Cardiac muscle cell (in vitro differentiated cells and primary cell): ENCODE measurements at regions not wholly inside any gene's neighbourhood (a gene's known extent, or its start where the extent isn't known, plus 50 kb on each side); places are given as distances from the start of the nearest gene placed in this dataset.

Experiments
- DNase-seq, 2 donors: peaks; one replicate each; pipeline versions ENCODE4 v3.0.0 to v3.0.0-alpha.2; 2010 to 2017; ENCODE audit warnings: low read depth in 1 of 2, low spot score in 1 of 2
- H3K27ac ChIP-seq: fragments of 200-600 bp; sonication (generic); 2 replicates; pipeline ENCODE4 v1.5.1; 2016
- H3K27me3 ChIP-seq: fragments of 200-600 bp; sonication (generic); 2 replicates; pipeline ENCODE4 v1.6.0; 2016; ENCODE audit warnings: control low read depth
- H3K36me3 ChIP-seq: fragments of 200-600 bp; sonication (generic); 2 replicates; pipeline ENCODE4 v1.5.1; 2016; ENCODE audit warnings: control low read depth
- H3K4me1 ChIP-seq: fragments of 200-600 bp; sonication (generic); 2 replicates; pipeline ENCODE4 v1.8.1; 2017; ENCODE audit warnings: low read depth, mild to moderate bottlenecking, mixed run types
- H3K4me3 ChIP-seq: fragments of 200-600 bp; sonication (generic); 2 replicates; pipeline ENCODE4 v1.5.1; 2016; ENCODE audit warnings: mild to moderate bottlenecking
- H3K9me3 ChIP-seq: fragments of 200-600 bp; sonication (generic); 2 replicates; pipeline ENCODE4 v1.5.1; 2017; ENCODE audit warnings: low read depth, mild to moderate bottlenecking, control low read depth
- CTCF ChIP-seq: IDR thresholded peaks from 2 replicates; pipeline ENCODE4 v1.5.1; 2012; ENCODE audit warnings: low read depth, mild to moderate bottlenecking, low read length

GRCh38 chr14:54083549-54084239, 127.1 kb upstream of the BMP4 start:
- no peaks in the 10 kb centered on the region for H3K27me3 ChIP-seq
- H3K4me1 ChIP-seq: no peaks in the 10 kb centered on the region
- TF ChIP-seq CTCF: no peak
- H3K9me3 ChIP-seq: no peaks in the 10 kb centered on the region
- no peak overlapping the region for H3K4me3 ChIP-seq
- no peak for DNase-seq
- H3K36me3 ChIP-seq: no peaks in the 10 kb centered on the region
- no peak overlapping the region for H3K27ac ChIP-seq

DNA sequence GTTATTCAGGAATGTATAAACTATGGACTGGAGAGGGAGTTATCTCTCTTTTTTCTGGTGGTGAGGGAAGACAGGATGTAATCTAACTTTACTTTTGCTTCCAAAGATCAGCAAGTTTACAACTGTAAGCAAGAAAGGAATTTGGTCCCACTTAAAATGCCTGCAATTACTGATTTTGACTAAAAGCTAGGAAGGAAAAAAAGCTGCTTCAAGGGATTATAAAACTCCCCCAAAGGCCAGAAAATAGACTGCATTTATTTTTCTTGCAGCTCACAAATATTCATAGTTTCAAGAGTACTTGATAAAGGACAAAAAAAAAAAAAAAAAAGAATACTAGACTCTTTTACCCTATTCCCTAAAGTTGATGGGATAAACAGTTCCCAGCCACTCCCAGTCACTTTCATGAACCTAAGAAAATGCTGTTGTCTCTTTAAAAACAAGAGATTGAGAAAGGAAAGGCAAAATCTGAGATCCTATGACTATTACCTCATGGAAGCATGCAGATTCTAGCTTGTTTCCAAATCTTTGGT, 128.7 kb upstream of the BMP4 start:
- Histone ChIP-seq H3K27me3 (no peaks in the 10 kb centered on the region), H3K36me3 (no peaks in the 10 kb centered on the region), H3K27ac (no peak overlapping the region), H3K9me3 (no peaks in the 10 kb centered on the region), H3K4me1 (no peaks in the 10 kb centered on the region), H3K4me3 (no peak overlapping the region)
- DNase-seq: peak in 1 of 2 donors; percentile 6
- no peak for TF ChIP-seq CTCF

GRCh38 chr14:54085841-54086240, 129.2 kb upstream of the BMP4 start:
- Histone ChIP-seq H3K27me3 (no peaks in the 10 kb centered on the region), H3K9me3 (no peaks in the 10 kb centered on the region), H3K27ac (no peak overlapping the region), H3K4me3 (no peak overlapping the region), H3K4me1 (no peaks in the 10 kb centered on the region), H3K36me3 (no peaks in the 10 kb centered on the region)
- no peak for DNase-seq
- TF ChIP-seq CTCF: no peak

GRCh38 chr14:54086767-54087166, 130.1 kb upstream of the BMP4 start:
- H3K9me3 ChIP-seq: no peaks in the 10 kb centered on the region
- DNase-seq: no peak
- no peaks in the 10 kb centered on the region for H3K36me3 ChIP-seq
- no peaks in the 10 kb centered on the region for H3K27me3 ChIP-seq
- TF ChIP-seq CTCF: no peak
- no peaks in the 10 kb centered on the region for H3K4me1 ChIP-seq
- H3K27ac ChIP-seq: no peak overlapping the region
- H3K4me3 ChIP-seq: no peak overlapping the region

- no peak for DNase-seq
- no peaks in the 10 kb centered on the region for H3K27me3 ChIP-seq
- no peaks in the 10 kb centered on the region for H3K9me3 ChIP-seq
- TF ChIP-seq CTCF: no peak
- H3K36me3 ChIP-seq: no peaks in the 10 kb centered on the region
- H3K27ac ChIP-seq: no peak overlapping the region
- H3K4me1 ChIP-seq: no peaks in the 10 kb centered on the region
- H3K4me3 ChIP-seq: no peak overlapping the region
Observed at GRCh38 chr14:54087376-54087775, 130.8 kb upstream of the BMP4 start.

DNA sequence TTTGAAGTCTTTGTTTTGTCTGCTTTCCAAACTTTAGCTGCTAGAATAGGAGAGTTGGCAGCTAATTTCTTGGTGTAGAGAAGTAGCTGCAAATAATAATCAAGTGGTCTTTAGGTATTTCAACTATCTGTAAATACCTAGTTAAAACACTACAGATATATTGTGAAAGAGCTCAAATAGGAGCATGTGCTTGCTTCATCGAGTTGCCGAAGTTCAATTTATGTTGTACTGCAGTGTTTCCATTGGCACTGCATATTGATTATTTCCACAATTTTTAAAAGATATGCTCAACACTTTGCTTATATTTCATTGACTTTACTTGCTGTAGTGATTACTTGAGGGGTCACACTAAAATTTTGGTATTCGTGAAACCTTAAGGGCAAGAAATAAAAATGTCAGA, 131.6 kb upstream of the BMP4 start:
- Histone ChIP-seq H3K36me3 (no peaks in the 10 kb centered on the region), H3K27me3 (no peaks in the 10 kb centered on the region), H3K9me3 (no peaks in the 10 kb centered on the region), H3K4me1 (no peaks in the 10 kb centered on the region), H3K27ac (no peak overlapping the region), H3K4me3 (no peak overlapping the region)
- DNase-seq: no peak
- TF ChIP-seq CTCF: no peak
